ENCODE measurements at regions not wholly inside any gene's neighbourhood (a gene's known extent, or its start where the extent isn't known, plus 50 kb on each side); places are given as distances from the start of the nearest gene placed in this dataset.

DNA sequence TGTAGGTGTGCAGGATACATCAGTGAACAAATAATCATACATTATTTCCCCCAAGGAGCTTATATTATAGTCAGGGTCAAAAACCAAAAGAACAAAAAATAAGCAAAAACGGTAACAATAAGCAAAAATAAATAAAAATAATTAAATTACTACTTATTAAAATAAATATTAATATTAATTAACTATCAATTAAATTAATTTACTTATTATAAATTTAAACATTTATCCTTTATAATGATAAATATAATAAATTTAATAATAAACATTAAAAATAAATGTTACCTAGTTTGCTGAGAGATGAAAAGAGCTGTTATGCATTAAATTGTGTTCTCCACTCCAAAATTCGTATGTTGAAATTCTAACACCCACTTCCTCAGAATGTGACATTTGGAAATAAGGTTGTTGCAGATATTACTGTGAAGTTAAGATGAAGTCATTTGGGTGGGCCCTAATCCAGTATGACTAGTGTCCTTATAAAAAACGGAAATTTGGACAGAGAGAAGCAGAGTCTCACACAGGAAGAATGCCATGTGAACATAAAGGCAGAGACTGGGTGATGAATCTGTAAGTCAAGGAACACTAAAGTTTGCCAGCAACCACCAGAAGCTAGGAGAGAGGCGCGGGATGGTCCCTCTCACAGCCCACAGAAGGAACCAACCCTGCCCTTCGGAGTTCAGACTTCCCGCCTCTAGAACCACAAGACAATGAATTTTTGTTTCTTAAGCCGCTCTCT lies 67.2 kb upstream of the IBSP start:
- TF ChIP-seq, protein P1, sequence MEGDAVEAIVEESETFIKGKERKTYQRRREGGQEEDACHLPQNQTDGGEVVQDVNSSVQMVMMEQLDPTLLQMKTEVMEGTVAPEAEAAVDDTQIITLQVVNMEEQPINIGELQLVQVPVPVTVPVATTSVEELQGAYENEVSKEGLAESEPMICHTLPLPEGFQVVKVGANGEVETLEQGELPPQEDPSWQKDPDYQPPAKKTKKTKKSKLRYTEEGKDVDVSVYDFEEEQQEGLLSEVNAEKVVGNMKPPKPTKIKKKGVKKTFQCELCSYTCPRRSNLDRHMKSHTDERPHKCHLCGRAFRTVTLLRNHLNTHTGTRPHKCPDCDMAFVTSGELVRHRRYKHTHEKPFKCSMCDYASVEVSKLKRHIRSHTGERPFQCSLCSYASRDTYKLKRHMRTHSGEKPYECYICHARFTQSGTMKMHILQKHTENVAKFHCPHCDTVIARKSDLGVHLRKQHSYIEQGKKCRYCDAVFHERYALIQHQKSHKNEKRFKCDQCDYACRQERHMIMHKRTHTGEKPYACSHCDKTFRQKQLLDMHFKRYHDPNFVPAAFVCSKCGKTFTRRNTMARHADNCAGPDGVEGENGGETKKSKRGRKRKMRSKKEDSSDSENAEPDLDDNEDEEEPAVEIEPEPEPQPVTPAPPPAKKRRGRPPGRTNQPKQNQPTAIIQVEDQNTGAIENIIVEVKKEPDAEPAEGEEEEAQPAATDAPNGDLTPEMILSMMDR (IDR thresholded peaks at IDR 0.05; ENCODE audit: control extremely low read depth in 1 of 3, insufficient read depth in 1 of 3, low read depth in 1 of 3, low read length in 3 of 3) = no peak
- no peak for TF ChIP-seq CBX5 (IDR thresholded peaks at IDR 0.05; ENCODE audit: low read depth, low read length)
- TF ChIP-seq NRF1 (IDR thresholded peaks at IDR 0.05; ENCODE audit: low read depth, low read length) = no peak
- TF ChIP-seq ASH2L (IDR thresholded peaks at IDR 0.05; ENCODE audit: low read length) = no peak
- no peak for TF ChIP-seq EP300 (IDR thresholded peaks at IDR 0.05; ENCODE audit: borderline replicate concordance in 1 of 2, low read depth in 2 of 2, low read length in 2 of 2)
- TF ChIP-seq GABPA (IDR thresholded peaks at IDR 0.05; ENCODE audit: borderline replicate concordance, insufficient read depth, low read length) = no peak
- no peak for TF ChIP-seq JUND (IDR thresholded peaks at IDR 0.05; ENCODE audit: low read length)

All from H1 (cell line).